ENCODE measurements at regions not wholly inside any gene's neighbourhood (a gene's known extent, or its start where the extent isn't known, plus 50 kb on each side); places are given as distances from the start of the nearest gene placed in this dataset.

DNA sequence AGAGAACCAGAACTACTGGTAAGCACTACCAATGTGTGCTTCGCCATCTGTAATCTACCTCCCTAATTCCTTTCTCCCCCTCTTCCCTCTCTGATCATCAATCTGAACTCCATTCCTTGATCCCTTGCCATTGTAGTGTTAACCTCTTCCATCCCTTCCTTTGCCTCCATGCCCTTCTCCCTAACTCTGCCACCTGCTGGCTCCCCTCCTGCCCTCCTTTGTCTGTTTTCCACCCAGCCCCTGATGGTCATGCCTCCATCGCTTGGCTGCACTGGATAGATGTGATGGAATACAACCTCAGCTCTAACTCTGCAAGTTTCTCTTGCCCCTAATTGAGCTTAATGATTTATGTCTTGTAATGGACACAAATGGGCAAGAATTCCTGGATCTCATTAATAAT lies 108.2 kb upstream of the ASIC2 start:
- WGBS, 4 donors: 77 to 87% (median 83%) methylated on average over 2 of the region's 2 CpGs
- H3K4me3 ChIP-seq: no peak overlapping the region
- intact Hi-C loops (cut with DNase I): no loop called here
- TF ChIP-seq CTCF (IDR thresholded peaks at IDR 0.05): no peak
- no peak for TF ChIP-seq POLR2A (IDR thresholded peaks at IDR 0.05)
- no peak overlapping the region for H3K27ac ChIP-seq
- H3K9me3 ChIP-seq (replicated peaks in 1 of 3): no peaks in the 10 kb centered on the region
- H3K27me3 ChIP-seq: no peaks in the 10 kb centered on the region
- no peaks in the 10 kb centered on the region for H3K4me1 ChIP-seq (replicated peaks in 1 of 2)
- H3K36me3 ChIP-seq (replicated peaks in 1 of 2): no peaks in the 10 kb centered on the region
- DNase-seq: no peak

DNA sequence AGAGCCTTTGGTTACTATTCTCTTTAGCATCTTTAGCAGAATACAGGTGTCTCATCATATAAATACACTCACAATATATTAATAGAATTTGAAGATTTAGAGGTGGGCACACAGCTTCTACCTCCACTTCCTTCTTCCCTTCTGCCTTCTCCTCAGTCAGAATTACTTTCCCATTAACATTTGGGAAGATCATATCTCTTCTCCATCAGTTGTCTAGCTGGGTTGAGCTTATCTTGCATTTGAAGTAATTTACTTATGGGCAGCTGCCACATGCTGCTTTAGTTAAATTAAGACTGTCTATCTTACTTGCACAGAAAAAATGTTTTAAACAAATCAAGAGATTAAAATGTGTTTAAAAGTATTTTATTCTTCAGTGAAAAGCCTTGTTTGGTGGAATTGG lies 110.1 kb upstream of the ASIC2 start:
- Histone ChIP-seq H3K36me3 (replicated peaks in 1 of 2) (no peaks in the 10 kb centered on the region), H3K27me3 (no peaks in the 10 kb centered on the region), H3K9me3 (replicated peaks in 1 of 3) (no peaks in the 10 kb centered on the region), H3K4me1 (replicated peaks in 1 of 2) (no peaks in the 10 kb centered on the region), H3K4me3 (no peak overlapping the region), H3K27ac (no peak overlapping the region)
- TF ChIP-seq POLR2A (IDR thresholded peaks at IDR 0.05) (no peak), CTCF (IDR thresholded peaks at IDR 0.05) (no peak)
- intact Hi-C loops (cut with DNase I): no loop called here
- DNase-seq: no peak

- intact Hi-C loops (cut with DNase I): no loop called here
- no peaks in the 10 kb centered on the region for H3K4me1 ChIP-seq (replicated peaks in 1 of 2)
- H3K36me3 ChIP-seq (replicated peaks in 1 of 2): no peaks in the 10 kb centered on the region
- DNase-seq: no peak
- WGBS, 4 donors: 58 to 79% (median 72%) methylated on average over 4 of the region's 4 CpGs
- no peak overlapping the region for H3K27ac ChIP-seq
- H3K4me3 ChIP-seq: no peak overlapping the region
- H3K9me3 ChIP-seq (replicated peaks in 1 of 3): no peaks in the 10 kb centered on the region
- TF ChIP-seq CTCF (IDR thresholded peaks at IDR 0.05) (no peak), POLR2A (IDR thresholded peaks at IDR 0.05) (no peak)
- no peaks in the 10 kb centered on the region for H3K27me3 ChIP-seq
Observed at GRCh38 chr17:33404070-33404819, 111.2 kb upstream of the ASIC2 start.

DNA sequence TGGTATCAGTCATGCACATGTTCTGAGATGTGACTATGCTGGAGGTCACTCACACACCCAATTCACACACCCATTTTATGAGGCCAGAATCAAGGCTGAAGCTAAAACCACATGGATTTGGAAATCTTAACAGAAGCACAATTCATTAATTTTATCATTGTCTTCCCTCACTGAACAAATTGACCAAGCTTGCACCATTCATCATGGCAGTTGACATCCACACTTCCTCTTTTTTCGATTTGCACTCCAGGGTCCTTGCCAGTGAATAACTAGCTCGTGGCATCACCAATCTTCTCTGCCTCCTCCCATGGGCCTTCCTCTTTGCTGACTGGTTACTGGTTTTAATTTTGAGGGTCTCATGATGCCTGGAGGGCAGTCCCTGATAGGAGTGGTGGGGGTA lies 123.0 kb upstream of the ASIC2 start:
- Histone ChIP-seq H3K9me3 (replicated peaks in 1 of 3) (no peaks in the 10 kb centered on the region), H3K27ac (peak overlapping the region in 1 of 5 donors; percentile 5), H3K27me3 (no peaks in the 10 kb centered on the region), H3K36me3 (replicated peaks in 1 of 2) (no peaks in the 10 kb centered on the region), H3K4me1 (replicated peaks in 1 of 2) (no peaks in the 10 kb centered on the region), H3K4me3 (no peak overlapping the region)
- 15 to 19% (median 16%) methylated on average over 2 of the region's 2 CpGs for WGBS, 4 donors
- no peak for DNase-seq
- intact Hi-C loops (cut with DNase I): no loop called here
- no peak for TF ChIP-seq POLR2A (IDR thresholded peaks at IDR 0.05)
- TF ChIP-seq CTCF (IDR thresholded peaks at IDR 0.05): no peak
